ENCODE measurements at regions not wholly inside any gene's neighbourhood (a gene's known extent, or its start where the extent isn't known, plus 50 kb on each side); places are given as distances from the start of the nearest gene placed in this dataset.

DNA sequence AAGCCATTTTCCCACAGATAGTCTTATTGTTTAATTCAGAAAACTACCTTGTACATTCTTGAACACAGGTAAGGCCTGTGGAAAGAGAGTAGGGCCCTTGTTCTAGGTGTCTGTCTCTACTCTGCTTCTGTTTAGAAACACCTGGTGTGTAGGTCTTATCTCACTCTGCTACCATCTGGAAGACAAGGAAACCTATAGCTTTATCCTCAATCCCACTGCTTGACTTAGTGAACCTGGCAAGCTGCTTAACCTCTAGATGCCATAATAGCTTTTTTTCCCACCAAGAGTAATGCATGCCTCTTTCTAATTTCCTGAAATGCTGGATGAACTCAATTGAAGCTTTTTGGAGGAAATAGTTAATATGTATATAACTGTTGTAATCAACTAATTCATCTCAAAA is 82.6 kb upstream of the RAP2B start:
- TF ChIP-seq TAF1 (IDR thresholded peaks at IDR 0.05; ENCODE audit: low read depth, low read length) (no peak), POLR2A (IDR thresholded peaks at IDR 0.05; ENCODE audit: low read depth, low read length) (no peak), POLR2AphosphoS5 (IDR thresholded peaks at IDR 0.05; ENCODE audit: low read depth, low read length) (no peak), SPI1 (IDR thresholded peaks at IDR 0.05; ENCODE audit: low read depth, low read length) (no peak)

Data from GM12891 (cell line).